HEK293T (cell line): ENCODE measurements at regions not wholly inside any gene's neighbourhood (a gene's known extent, or its start where the extent isn't known, plus 50 kb on each side); places are given as distances from the start of the nearest gene placed in this dataset.

Experiments used
- ARNT ChIP-seq: fragments of 450-650 bp; IDR thresholded peaks from 2 replicates; pipeline ENCODE4 v1.6.1; 2017; ENCODE audit warnings: mild to moderate bottlenecking
- BHLHE40 ChIP-seq: fragments of 450-650 bp; IDR thresholded peaks from 2 replicates; pipeline ENCODE4 v1.6.1; 2016; ENCODE audit warnings: mild to moderate bottlenecking, moderate library complexity, borderline replicate concordance
- CTBP1 ChIP-seq: fragments of 450-650 bp; IDR thresholded peaks from 2 replicates; pipeline ENCODE4 v1.6.1; 2016; ENCODE audit warnings: borderline replicate concordance
- ELF4 ChIP-seq: fragments of 450-650 bp; IDR thresholded peaks from 2 replicates; pipeline ENCODE4 v1.6.1; 2017; ENCODE audit warnings: antibody characterized with exemption
- FOXA1 ChIP-seq: fragments of 450-650 bp; IDR thresholded peaks from 2 replicates; pipeline ENCODE4 v1.6.1; 2016; ENCODE audit warnings: mild to moderate bottlenecking
- FOXK2 ChIP-seq: fragments of 450-650 bp; IDR thresholded peaks from 2 replicates; pipeline ENCODE4 v1.6.1; 2016; ENCODE audit warnings: mild to moderate bottlenecking
- FOXM1 ChIP-seq: fragments of 450-650 bp; IDR thresholded peaks from 2 replicates; pipeline ENCODE4 v1.6.1; 2017; ENCODE audit warnings: mild to moderate bottlenecking, borderline replicate concordance
- HDGF ChIP-seq: fragments of 450-650 bp; IDR thresholded peaks from 2 replicates; pipeline ENCODE4 v1.6.1; 2017; ENCODE audit warnings: antibody characterized with exemption, borderline replicate concordance
- LEF1 ChIP-seq: fragments of 450-650 bp; IDR thresholded peaks from 2 replicates; pipeline ENCODE4 v1.6.1; 2017; ENCODE audit warnings: mild to moderate bottlenecking, borderline replicate concordance
- PKNOX1 ChIP-seq: fragments of 450-650 bp; IDR thresholded peaks from 2 replicates; pipeline ENCODE4 v1.6.1; 2016
- SP1 ChIP-seq: fragments of 450-650 bp; IDR thresholded peaks from 2 replicates; pipeline ENCODE4 v1.6.1; 2017
- SUZ12 ChIP-seq: fragments of 450-650 bp; IDR thresholded peaks from 2 replicates; pipeline ENCODE4 v1.6.1; 2016; ENCODE audit warnings: mild to moderate bottlenecking
- TARDBP ChIP-seq: fragments of 450-650 bp; IDR thresholded peaks from 2 replicates; pipeline ENCODE4 v1.6.1; 2016
- ZNF384 ChIP-seq: fragments of 450-650 bp; IDR thresholded peaks from 2 replicates; pipeline ENCODE4 v1.6.1; 2016

- TF ChIP-seq SP1 (no peak), ELF4 (no peak), FOXK2 (no peak), SUZ12 (no peak), FOXM1 (no peak), BHLHE40 (no peak), ZNF384 (no peak), TARDBP (no peak), LEF1 (no peak), PKNOX1 (no peak), HDGF (no peak), FOXA1 (no peak), ARNT (no peak), CTBP1 (no peak)
Observed at GRCh38 chr4:126209147-126209546, 894.4 kb downstream of the FAT4 start.
